NT2/D1 (cell line): ENCODE measurements at regions not wholly inside any gene's neighbourhood (a gene's known extent, or its start where the extent isn't known, plus 50 kb on each side); places are given as distances from the start of the nearest gene placed in this dataset.

Source experiments
- SUZ12 ChIP-seq: IDR thresholded peaks from 2 replicates; pipeline ENCODE4 v1.6.1; 2011; ENCODE audit not compliant: insufficient read length, insufficient read depth; ENCODE audit errors: extremely low read depth
- YY1 ChIP-seq: IDR thresholded peaks from 2 replicates; pipeline ENCODE4 v1.6.1; 2011; ENCODE audit not compliant: insufficient read length, insufficient read depth
- ZNF274 ChIP-seq: IDR thresholded peaks from 2 replicates; pipeline ENCODE4 v1.6.1; 2011; ENCODE audit warnings: mild to moderate bottlenecking, low read depth, low read length

GRCh38 chr11:134511255-134511654 is 99.2 kb upstream of the B3GAT1 start:
- TF ChIP-seq YY1 (no peak), ZNF274 (no peak), SUZ12 (no peak)
